HepG2 (cell line): ENCODE measurements at regions not wholly inside any gene's neighbourhood (a gene's known extent, or its start where the extent isn't known, plus 50 kb on each side); places are given as distances from the start of the nearest gene placed in this dataset.
A peak's percentile ranks its signal among the peaks of the same experiment; 100 is the strongest.

Source experiments
- AGO1 ChIP-seq: fragments of 200-400 bp; formaldehyde crosslinking; IDR thresholded peaks from 2 replicates; pipeline ENCODE4 v1.6.1; 2017; ENCODE audit warnings: mild to moderate bottlenecking, low read depth, low read length, moderate library complexity; ENCODE audit not compliant: poor library complexity, severe bottlenecking
- CREB1 ChIP-seq, 2 experiments: fragments of 450-650 bp in 1 of 2; IDR thresholded peaks; 2 replicates each; pipeline ENCODE4 v1.6.1; 2016 to 2017; ENCODE audit warnings: control low read depth in 1 of 2, mild to moderate bottlenecking in 1 of 2, missing compliant biosample characterization in 1 of 2, missing genetic modification characterization in 1 of 2
- KDM1A ChIP-seq: IDR thresholded peaks from 2 replicates; pipeline ENCODE4 v1.6.1; 2016; ENCODE audit warnings: missing compliant biosample characterization
- KDM5B ChIP-seq: sonication (generic); formaldehyde crosslinking; IDR thresholded peaks from 2 replicates; pipeline ENCODE4 v1.4.0; 2020; ENCODE audit warnings: missing genetic modification reagents, mild to moderate bottlenecking, borderline replicate concordance
- MEIS1 ChIP-seq: sonication (generic); formaldehyde crosslinking; IDR thresholded peaks from 2 replicates; pipeline ENCODE4 v1.9.0; 2021; ENCODE audit warnings: mild to moderate bottlenecking, missing genetic modification reagents, moderate library complexity, borderline replicate concordance
- NR2F6 ChIP-seq, 2 experiments: IDR thresholded peaks; 2 replicates each; pipeline ENCODE4 v1.6.1; 2016; ENCODE audit warnings: antibody characterized with exemption in 1 of 2, mild to moderate bottlenecking in 1 of 2
- PRMT3 ChIP-seq: sonication (generic); formaldehyde crosslinking; IDR thresholded peaks from 2 replicates; pipeline ENCODE4 v1.8.1; 2022; ENCODE audit warnings: low read depth, mild to moderate bottlenecking, moderate library complexity, missing genetic modification reagents, borderline replicate concordance
- ZNF121 ChIP-seq: sonication (generic); formaldehyde crosslinking; IDR thresholded peaks from 2 replicates; pipeline ENCODE4 v1.5.0; 2020; ENCODE audit warnings: mild to moderate bottlenecking, missing genetic modification reagents
- ZNF224 ChIP-seq: sonication (generic); formaldehyde crosslinking; IDR thresholded peaks from 2 replicates; pipeline ENCODE4 v1.5.0; 2020; ENCODE audit warnings: mild to moderate bottlenecking, missing genetic modification reagents
- ZNF280D ChIP-seq: sonication (generic); formaldehyde crosslinking; IDR thresholded peaks from 2 replicates; pipeline ENCODE4 v1.5.1; 2020; ENCODE audit warnings: mild to moderate bottlenecking, missing genetic modification reagents
- ZNF687 ChIP-seq: sonication (generic); formaldehyde crosslinking; IDR thresholded peaks from 2 replicates; pipeline ENCODE4 v1.5.1; 2020; ENCODE audit warnings: mild to moderate bottlenecking, missing genetic modification reagents, moderate library complexity
- ZNF772 ChIP-seq: sonication (generic); formaldehyde crosslinking; IDR thresholded peaks from 2 replicates; pipeline ENCODE4 v1.5.0; 2020; ENCODE audit warnings: mild to moderate bottlenecking, missing genetic modification reagents
- ZNF850 ChIP-seq: sonication (generic); formaldehyde crosslinking; conservative IDR thresholded peaks from 2 replicates; pipeline ENCODE4 v1.9.0; 2021; ENCODE audit warnings: mild to moderate bottlenecking, missing genetic modification reagents
- ZNF883 ChIP-seq: sonication (generic); formaldehyde crosslinking; IDR thresholded peaks from 2 replicates; pipeline ENCODE4 v1.5.1; 2020; ENCODE audit warnings: mild to moderate bottlenecking, missing genetic modification reagents; ENCODE audit errors: not compliant biosample characterization
- ZNF891 ChIP-seq: sonication (generic); formaldehyde crosslinking; IDR thresholded peaks from 2 replicates; pipeline ENCODE4 v1.5.0; 2020; ENCODE audit warnings: mild to moderate bottlenecking, missing genetic modification reagents
- ZSCAN21 ChIP-seq: sonication (generic); formaldehyde crosslinking; IDR thresholded peaks from 2 replicates; pipeline ENCODE4 v1.8.0; 2022; ENCODE audit warnings: mild to moderate bottlenecking, missing genetic modification reagents, moderate library complexity, borderline replicate concordance
- ZSCAN9 ChIP-seq: IDR thresholded peaks from 2 replicates; pipeline ENCODE4 v1.6.1; 2016; ENCODE audit warnings: borderline replicate concordance
- TF ChIP-seq, protein P1 (sequence below): sonication (generic); formaldehyde crosslinking; IDR thresholded peaks from 2 replicates; pipeline ENCODE4 v1.5.0; 2020; ENCODE audit warnings: mild to moderate bottlenecking, missing genetic modification reagents, borderline replicate concordance

DNA sequence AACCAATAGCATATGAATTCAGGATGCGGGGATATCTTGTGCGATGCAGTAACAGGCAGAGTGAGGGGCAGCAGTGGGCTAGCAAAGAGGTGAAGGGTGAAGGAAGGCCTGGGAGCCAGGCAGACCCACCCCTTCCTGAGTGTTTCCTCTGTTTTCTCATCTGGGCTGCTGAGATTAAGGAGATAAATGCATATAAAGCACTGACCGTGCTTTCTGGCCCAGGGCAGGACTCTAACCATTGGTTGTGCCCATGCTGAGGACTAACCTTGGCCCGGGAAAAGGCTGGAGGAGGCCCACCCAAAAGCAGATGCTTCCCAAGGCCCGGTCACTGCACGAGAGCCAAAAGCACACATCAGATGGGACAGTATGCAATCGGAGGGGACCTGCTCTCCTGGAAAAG, 87.6 kb downstream of the PSMG1 start (continued):
- TF ChIP-seq KDM5B (CRISPR knock-in tag) (no peak), AGO1 (no peak), ZNF891 (CRISPR knock-in tag) (0 out of 2 replicates have a peak, but pooled peaks have one; percentile 23), ZNF850 (CRISPR knock-in tag) (no peak), ZNF883 (peak; percentile 60), ZSCAN21 (CRISPR knock-in tag) (0 out of 2 replicates have a peak, but pooled peaks have one; percentile 6), ZSCAN9 (CRISPR knock-in tag) (no peak), ZNF224 (no peak), ZNF772 (CRISPR knock-in tag) (no peak), ZNF687 (CRISPR knock-in tag) (peak; percentile 61), ZNF121 (no peak), CREB1 (IDR thresholded peaks at IDR 0.05) (no peak), CREB1 (CRISPR knock-in tag; IDR thresholded peaks at IDR 0.05) (no peak), ZNF280D (CRISPR knock-in tag) (no peak), MEIS1 (CRISPR knock-in tag) (no peak), NR2F6 (IDR thresholded peaks at IDR 0.05) (no peak), NR2F6 (CRISPR knock-in tag; IDR thresholded peaks at IDR 0.05) (no peak), PRMT3 (CRISPR knock-in tag) (no peak), KDM1A (CRISPR knock-in tag) (no peak)
- TF ChIP-seq, protein P1, sequence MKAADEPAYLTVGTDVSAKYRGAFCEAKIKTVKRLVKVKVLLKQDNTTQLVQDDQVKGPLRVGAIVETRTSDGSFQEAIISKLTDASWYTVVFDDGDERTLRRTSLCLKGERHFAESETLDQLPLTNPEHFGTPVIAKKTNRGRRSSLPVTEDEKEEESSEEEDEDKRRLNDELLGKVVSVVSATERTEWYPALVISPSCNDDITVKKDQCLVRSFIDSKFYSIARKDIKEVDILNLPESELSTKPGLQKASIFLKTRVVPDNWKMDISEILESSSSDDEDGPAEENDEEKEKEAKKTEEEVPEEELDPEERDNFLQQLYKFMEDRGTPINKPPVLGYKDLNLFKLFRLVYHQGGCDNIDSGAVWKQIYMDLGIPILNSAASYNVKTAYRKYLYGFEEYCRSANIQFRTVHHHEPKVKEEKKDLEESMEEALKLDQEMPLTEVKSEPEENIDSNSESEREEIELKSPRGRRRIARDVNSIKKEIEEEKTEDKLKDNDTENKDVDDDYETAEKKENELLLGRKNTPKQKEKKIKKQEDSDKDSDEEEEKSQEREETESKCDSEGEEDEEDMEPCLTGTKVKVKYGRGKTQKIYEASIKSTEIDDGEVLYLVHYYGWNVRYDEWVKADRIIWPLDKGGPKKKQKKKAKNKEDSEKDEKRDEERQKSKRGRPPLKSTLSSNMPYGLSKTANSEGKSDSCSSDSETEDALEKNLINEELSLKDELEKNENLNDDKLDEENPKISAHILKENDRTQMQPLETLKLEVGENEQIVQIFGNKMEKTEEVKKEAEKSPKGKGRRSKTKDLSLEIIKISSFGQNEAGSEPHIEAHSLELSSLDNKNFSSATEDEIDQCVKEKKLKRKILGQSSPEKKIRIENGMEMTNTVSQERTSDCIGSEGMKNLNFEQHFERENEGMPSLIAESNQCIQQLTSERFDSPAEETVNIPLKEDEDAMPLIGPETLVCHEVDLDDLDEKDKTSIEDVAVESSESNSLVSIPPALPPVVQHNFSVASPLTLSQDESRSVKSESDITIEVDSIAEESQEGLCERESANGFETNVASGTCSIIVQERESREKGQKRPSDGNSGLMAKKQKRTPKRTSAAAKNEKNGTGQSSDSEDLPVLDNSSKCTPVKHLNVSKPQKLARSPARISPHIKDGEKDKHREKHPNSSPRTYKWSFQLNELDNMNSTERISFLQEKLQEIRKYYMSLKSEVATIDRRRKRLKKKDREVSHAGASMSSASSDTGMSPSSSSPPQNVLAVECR (CRISPR knock-in tag) = no peak
